Osteoblast (primary cell): ENCODE measurements at regions not wholly inside any gene's neighbourhood (a gene's known extent, or its start where the extent isn't known, plus 50 kb on each side); places are given as distances from the start of the nearest gene placed in this dataset.
"Not testable (repeated sequence)": the region's sequence is repeated elsewhere in the genome, so short reads cannot be mapped to it uniquely, and the experiment has no call there.

Experiments
- DNase-seq: peaks from one replicate; pipeline ENCODE4 v3.0.0; 2011; ENCODE audit warnings: low spot score, mixed read lengths; ENCODE audit not compliant: insufficient read length; ENCODE audit errors: missing footprints
- H2AFZ ChIP-seq: 2 replicates; pipeline ENCODE4 v1.6.0; 2011; ENCODE audit warnings: mild to moderate bottlenecking, low read length
- H3K27ac ChIP-seq: 2 replicates; pipeline ENCODE4 v1.5.1; 2011; ENCODE audit warnings: mild to moderate bottlenecking, low read depth, low read length, moderate library complexity
- H3K27me3 ChIP-seq: 2 replicates; pipeline ENCODE4 v1.6.0; 2012; ENCODE audit warnings: mild to moderate bottlenecking, control low read depth, inconsistent platforms, low read length, moderate library complexity; ENCODE audit not compliant: insufficient read depth
- H3K36me3 ChIP-seq: 2 replicates; pipeline ENCODE4 v1.5.1; 2011; ENCODE audit warnings: mild to moderate bottlenecking, low read length, control low read depth, moderate library complexity; ENCODE audit not compliant: insufficient read depth
- H3K4me1 ChIP-seq: 2 replicates; pipeline ENCODE4 v1.5.1; 2011; ENCODE audit warnings: mild to moderate bottlenecking, low read length, control low read depth, moderate library complexity; ENCODE audit not compliant: insufficient read depth
- H3K4me2 ChIP-seq: 2 replicates; pipeline ENCODE4 v1.6.0; 2011; ENCODE audit warnings: mild to moderate bottlenecking, low read length; ENCODE audit not compliant: insufficient read depth
- H3K4me3 ChIP-seq: fragments of 200-600 bp; sonication (generic); 3 replicates; pipeline ENCODE4 v1.5.1; 2012; ENCODE audit warnings: mild to moderate bottlenecking, low read length, inconsistent platforms; ENCODE audit not compliant: insufficient read depth
- H3K79me2 ChIP-seq: 2 replicates; pipeline ENCODE4 v1.6.0; 2012; ENCODE audit warnings: mild to moderate bottlenecking, low read length, control low read depth, inconsistent platforms; ENCODE audit not compliant: insufficient read depth
- H3K9me3 ChIP-seq: 2 replicates; pipeline ENCODE4 v1.5.1; 2011; ENCODE audit warnings: low read depth, low read length, control low read depth
- H4K20me1 ChIP-seq: 2 replicates; pipeline ENCODE4 v1.6.0; 2012; ENCODE audit warnings: mild to moderate bottlenecking, low read length, control low read depth; ENCODE audit not compliant: insufficient read depth
- CTCF ChIP-seq: IDR thresholded peaks from 2 replicates; pipeline ENCODE4 v1.5.1; 2011; ENCODE audit warnings: mild to moderate bottlenecking, low read depth, low read length, moderate library complexity; ENCODE audit errors: extremely low read depth

GRCh38 chr2:35585972-35586371, 769.6 kb upstream of the CRIM1 start:
- no peak for DNase-seq
- Histone ChIP-seq H4K20me1 (no peaks in the 10 kb centered on the region), H3K27ac (no peak overlapping the region), H3K27me3 (no peaks in the 10 kb centered on the region), H3K79me2 (no peaks in the 10 kb centered on the region), H3K9me3 (peaks cover 1% of the 10 kb centered on the region), H2AFZ (no peak overlapping the region), H3K4me1 (no peaks in the 10 kb centered on the region), H3K4me3 (no peak overlapping the region), H3K36me3 (no peaks in the 10 kb centered on the region), H3K4me2 (no peak overlapping the region)
- no peak for TF ChIP-seq CTCF

GRCh38 chr2:35582637-35583036, 772.9 kb upstream of the CRIM1 start:
- H2AFZ ChIP-seq, result no peak overlapping the region
- no peaks in the 10 kb centered on the region for H3K4me1 ChIP-seq
- H3K27ac ChIP-seq, result no peak overlapping the region
- peaks cover 1% of the 10 kb centered on the region for H3K9me3 ChIP-seq
- no peak overlapping the region for H3K4me2 ChIP-seq
- no peaks in the 10 kb centered on the region for H3K36me3 ChIP-seq
- TF ChIP-seq CTCF, result no peak
- no peaks in the 10 kb centered on the region for H4K20me1 ChIP-seq
- H3K27me3 ChIP-seq, result no peaks in the 10 kb centered on the region
- no peaks in the 10 kb centered on the region for H3K79me2 ChIP-seq
- H3K4me3 ChIP-seq, result no peak overlapping the region
- no peak for DNase-seq

GRCh38 chr2:35580956-35581355, 774.6 kb upstream of the CRIM1 start:
- no peaks in the 10 kb centered on the region for H3K4me1 ChIP-seq
- no peak overlapping the region for H3K27ac ChIP-seq
- no peaks in the 10 kb centered on the region for H3K36me3 ChIP-seq
- no peak for DNase-seq
- no peak overlapping the region for H3K4me3 ChIP-seq
- H3K9me3 ChIP-seq, result no peaks in the 10 kb centered on the region
- no peaks in the 10 kb centered on the region for H4K20me1 ChIP-seq
- H3K4me2 ChIP-seq, result no peak overlapping the region
- no peaks in the 10 kb centered on the region for H3K27me3 ChIP-seq
- no peak overlapping the region for H2AFZ ChIP-seq
- no peak for TF ChIP-seq CTCF
- H3K79me2 ChIP-seq, result no peaks in the 10 kb centered on the region

GRCh38 chr2:35568574-35568973, 787.0 kb upstream of the CRIM1 start:
- DNase-seq, H3K79me2 ChIP-seq, H3K4me1 ChIP-seq, H3K27ac ChIP-seq, H4K20me1 ChIP-seq, H3K27me3 ChIP-seq, H3K9me3 ChIP-seq, H3K4me3 ChIP-seq, H2AFZ ChIP-seq, H3K36me3 ChIP-seq, H3K4me2 ChIP-seq: not testable (repeated sequence)

- H4K20me1 ChIP-seq, result no peaks in the 10 kb centered on the region
- TF ChIP-seq CTCF, result no peak
Observed at GRCh38 chr2:35562488-35562887, 793.1 kb upstream of the CRIM1 start.

More at GRCh38 chr2:35562488-35562887, 793.1 kb upstream of the CRIM1 start:
- H2AFZ ChIP-seq, result no peak overlapping the region
- no peaks in the 10 kb centered on the region for H3K27me3 ChIP-seq
- no peaks in the 10 kb centered on the region for H3K9me3 ChIP-seq
- no peak for DNase-seq
- H3K27ac ChIP-seq, result no peak overlapping the region
- no peaks in the 10 kb centered on the region for H3K79me2 ChIP-seq
- H3K4me2 ChIP-seq, result no peak overlapping the region
- no peaks in the 10 kb centered on the region for H3K36me3 ChIP-seq
- no peaks in the 10 kb centered on the region for H3K4me1 ChIP-seq
- H3K4me3 ChIP-seq, result no peak overlapping the region
